ENCODE measurements at regions not wholly inside any gene's neighbourhood (a gene's known extent, or its start where the extent isn't known, plus 50 kb on each side); places are given as distances from the start of the nearest gene placed in this dataset.

DNA sequence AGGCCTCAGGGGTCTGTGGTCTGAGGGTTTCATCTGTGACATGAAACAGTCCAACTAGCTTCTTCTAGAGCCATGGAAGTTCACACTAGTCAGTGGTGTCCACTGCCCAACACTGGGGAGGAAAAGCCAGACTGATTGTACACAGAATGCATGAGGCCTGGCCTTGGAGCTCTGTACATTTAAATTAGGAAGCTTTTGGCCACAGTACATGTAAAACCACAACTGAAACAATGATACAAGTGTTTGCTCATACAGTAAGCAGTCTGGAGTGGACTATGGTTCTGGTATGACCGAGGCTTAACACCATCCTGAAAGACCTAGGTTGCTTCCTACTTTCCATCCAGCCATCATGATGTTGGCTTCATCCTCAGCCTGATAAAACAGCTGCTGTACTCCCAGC, 73.8 kb upstream of the SESN3 start:
- TF ChIP-seq, protein P1, sequence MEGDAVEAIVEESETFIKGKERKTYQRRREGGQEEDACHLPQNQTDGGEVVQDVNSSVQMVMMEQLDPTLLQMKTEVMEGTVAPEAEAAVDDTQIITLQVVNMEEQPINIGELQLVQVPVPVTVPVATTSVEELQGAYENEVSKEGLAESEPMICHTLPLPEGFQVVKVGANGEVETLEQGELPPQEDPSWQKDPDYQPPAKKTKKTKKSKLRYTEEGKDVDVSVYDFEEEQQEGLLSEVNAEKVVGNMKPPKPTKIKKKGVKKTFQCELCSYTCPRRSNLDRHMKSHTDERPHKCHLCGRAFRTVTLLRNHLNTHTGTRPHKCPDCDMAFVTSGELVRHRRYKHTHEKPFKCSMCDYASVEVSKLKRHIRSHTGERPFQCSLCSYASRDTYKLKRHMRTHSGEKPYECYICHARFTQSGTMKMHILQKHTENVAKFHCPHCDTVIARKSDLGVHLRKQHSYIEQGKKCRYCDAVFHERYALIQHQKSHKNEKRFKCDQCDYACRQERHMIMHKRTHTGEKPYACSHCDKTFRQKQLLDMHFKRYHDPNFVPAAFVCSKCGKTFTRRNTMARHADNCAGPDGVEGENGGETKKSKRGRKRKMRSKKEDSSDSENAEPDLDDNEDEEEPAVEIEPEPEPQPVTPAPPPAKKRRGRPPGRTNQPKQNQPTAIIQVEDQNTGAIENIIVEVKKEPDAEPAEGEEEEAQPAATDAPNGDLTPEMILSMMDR (IDR thresholded peaks at IDR 0.05) = no peak
- ATAC-seq (no peak), DNase-seq (no peak)
- no peaks in the 10 kb centered on the region for H3K9me3 ChIP-seq
- H3K4me3 ChIP-seq = no peak overlapping the region
- no peaks in the 10 kb centered on the region for H3K36me3 ChIP-seq
- no peak overlapping the region for H3K27ac ChIP-seq
- 67 to 80% methylated on average over 1 of the region's 1 CpG for WGBS, 2 donors
- intact Hi-C loops (cut with DNase I) = no loop called here
- no peaks in the 10 kb centered on the region for H3K27me3 ChIP-seq
- H3K4me1 ChIP-seq = peaks cover 0 to 5% (median 0%) of the 10 kb centered on the region in 9 donors

DNA sequence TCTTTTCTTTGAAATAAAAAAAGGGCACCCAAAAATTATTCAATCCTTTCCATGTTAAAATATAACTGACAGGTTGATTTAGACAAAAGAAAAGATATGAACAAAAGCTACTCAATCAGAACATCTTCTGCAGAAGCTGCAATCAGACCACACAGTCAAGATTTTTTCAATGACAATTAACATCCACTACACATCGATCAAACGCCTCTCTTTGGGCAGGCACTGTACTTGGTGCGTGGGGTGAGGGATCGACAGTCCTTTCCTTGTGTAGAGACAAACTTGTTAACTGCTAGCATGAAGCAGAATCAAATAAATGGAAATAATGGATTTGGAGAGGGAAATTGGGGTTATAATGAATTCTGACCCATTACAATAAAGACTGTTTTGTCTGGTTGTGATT, 71.2 kb upstream of the SESN3 start:
- WGBS, 2 donors = 97 to 98% methylated on average over 4 of the region's 4 CpGs

DNA sequence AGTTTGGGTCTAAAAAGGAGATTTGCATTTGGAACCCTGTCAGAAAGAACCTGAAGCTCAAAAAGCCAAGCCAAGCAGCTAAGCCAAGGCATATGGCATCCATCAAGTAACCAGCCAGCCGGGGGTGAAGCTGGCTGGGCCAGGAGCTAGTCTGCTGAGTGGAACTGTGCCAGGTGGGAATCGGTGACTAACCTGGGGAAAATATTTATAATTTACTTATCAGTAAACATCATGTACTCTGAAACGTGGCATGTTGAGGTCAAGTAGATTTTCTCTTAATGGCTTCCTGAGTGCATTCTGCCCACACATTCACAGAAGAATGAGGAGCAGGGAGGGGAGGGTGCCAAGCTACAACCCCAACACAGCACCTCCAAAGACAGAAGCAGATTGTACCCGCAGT, 70.5 kb upstream of the SESN3 start:
- TF ChIP-seq, protein P1 (IDR thresholded peaks at IDR 0.05) = no peak
- H3K27ac ChIP-seq = no peak overlapping the region
- intact Hi-C loops (cut with DNase I) = no loop called here
- 43 to 55% methylated on average over 4 of the region's 4 CpGs for WGBS, 2 donors
- H3K9me3 ChIP-seq = no peaks in the 10 kb centered on the region
- H3K36me3 ChIP-seq = no peaks in the 10 kb centered on the region
- H3K4me3 ChIP-seq = no peak overlapping the region
- ATAC-seq = no peak
- no peak for DNase-seq
- no peaks in the 10 kb centered on the region for H3K27me3 ChIP-seq
- H3K4me1 ChIP-seq = peaks cover 0 to 3% (median 0%) of the 10 kb centered on the region in 9 donors

More for the DNA sequence above, 71.2 kb upstream of the SESN3 start:
- Histone ChIP-seq H3K27ac (no peak overlapping the region), H3K4me1 (peaks cover 0 to 4% (median 0%) of the 10 kb centered on the region in 9 donors), H3K36me3 (no peaks in the 10 kb centered on the region), H3K9me3 (no peaks in the 10 kb centered on the region), H3K27me3 (no peaks in the 10 kb centered on the region), H3K4me3 (no peak overlapping the region)
- TF ChIP-seq, protein P1 (IDR thresholded peaks at IDR 0.05) = no peak
- no peak for DNase-seq
- no peak for ATAC-seq
- intact Hi-C loops (cut with DNase I) = no loop called here

DNA sequence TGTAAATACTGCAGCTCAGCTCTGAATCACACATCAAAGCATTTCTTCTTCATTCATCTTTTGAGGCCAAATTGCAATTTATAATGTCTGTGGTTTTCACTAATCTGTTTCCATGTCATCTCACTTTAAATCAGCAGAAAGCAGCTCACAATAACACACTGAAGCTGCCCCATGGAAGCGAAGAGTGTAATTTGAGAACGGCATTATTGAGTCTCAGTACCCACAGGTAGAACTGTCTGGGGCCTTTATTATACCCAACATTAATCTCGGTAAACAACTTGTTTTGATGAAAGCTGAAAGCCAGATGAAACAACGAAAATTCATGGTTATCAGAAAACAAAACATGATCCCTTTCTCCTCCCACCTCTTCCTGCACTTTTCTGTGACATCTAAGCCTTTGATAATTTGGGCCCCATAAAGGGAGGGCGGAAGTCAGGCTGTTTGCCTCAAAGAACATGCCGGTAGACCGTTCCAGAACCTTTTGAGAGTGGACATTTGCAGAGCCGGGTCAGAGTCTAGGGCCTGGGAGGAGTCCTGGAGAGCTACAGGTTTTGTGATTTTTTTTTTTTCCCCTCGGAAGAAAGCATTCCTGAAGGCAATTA, 68.2 kb upstream of the SESN3 start:
- Histone ChIP-seq H3K4me3 (no peak overlapping the region), H3K4me1 (peaks cover 0 to 11% (median 0%) of the 10 kb centered on the region in 9 donors), H3K27me3 (no peaks in the 10 kb centered on the region), H3K27ac (no peak overlapping the region), H3K36me3 (no peaks in the 10 kb centered on the region), H3K9me3 (no peaks in the 10 kb centered on the region)
- 60 to 62% methylated on average over 9 of the region's 9 CpGs for WGBS, 2 donors
- ATAC-seq (no peak), DNase-seq (no peak)
- intact Hi-C loops (cut with DNase I) = no loop called here
- TF ChIP-seq, protein P1 (IDR thresholded peaks at IDR 0.05) = no peak
